ENCODE measurements at regions not wholly inside any gene's neighbourhood (a gene's known extent, or its start where the extent isn't known, plus 50 kb on each side); places are given as distances from the start of the nearest gene placed in this dataset.

- TF ChIP-seq, protein P1, sequence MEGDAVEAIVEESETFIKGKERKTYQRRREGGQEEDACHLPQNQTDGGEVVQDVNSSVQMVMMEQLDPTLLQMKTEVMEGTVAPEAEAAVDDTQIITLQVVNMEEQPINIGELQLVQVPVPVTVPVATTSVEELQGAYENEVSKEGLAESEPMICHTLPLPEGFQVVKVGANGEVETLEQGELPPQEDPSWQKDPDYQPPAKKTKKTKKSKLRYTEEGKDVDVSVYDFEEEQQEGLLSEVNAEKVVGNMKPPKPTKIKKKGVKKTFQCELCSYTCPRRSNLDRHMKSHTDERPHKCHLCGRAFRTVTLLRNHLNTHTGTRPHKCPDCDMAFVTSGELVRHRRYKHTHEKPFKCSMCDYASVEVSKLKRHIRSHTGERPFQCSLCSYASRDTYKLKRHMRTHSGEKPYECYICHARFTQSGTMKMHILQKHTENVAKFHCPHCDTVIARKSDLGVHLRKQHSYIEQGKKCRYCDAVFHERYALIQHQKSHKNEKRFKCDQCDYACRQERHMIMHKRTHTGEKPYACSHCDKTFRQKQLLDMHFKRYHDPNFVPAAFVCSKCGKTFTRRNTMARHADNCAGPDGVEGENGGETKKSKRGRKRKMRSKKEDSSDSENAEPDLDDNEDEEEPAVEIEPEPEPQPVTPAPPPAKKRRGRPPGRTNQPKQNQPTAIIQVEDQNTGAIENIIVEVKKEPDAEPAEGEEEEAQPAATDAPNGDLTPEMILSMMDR (conservative IDR thresholded peaks at IDR 0.05; ENCODE audit: low read depth, low read length), result no peak
- no peak for TF ChIP-seq EZH2 (IDR thresholded peaks at IDR 0.05; ENCODE audit: borderline replicate concordance, low read depth, low read length, poor library complexity, severe bottlenecking)
Measured at GRCh38 chr15:87686339-87686738, 570.2 kb downstream of the NTRK3 start.

Data from A673 (cell line).